ENCODE measurements at regions not wholly inside any gene's neighbourhood (a gene's known extent, or its start where the extent isn't known, plus 50 kb on each side); places are given as distances from the start of the nearest gene placed in this dataset.
A peak's percentile ranks its signal among the peaks of the same experiment; 100 is the strongest.

GRCh38 chrX:79515529-79515928, 148.4 kb upstream of the ITM2A start:
- TF ChIP-seq CTCF (IDR thresholded peaks at IDR 0.05; ENCODE audit: insufficient read depth, low read depth, low read length, missing control alignments), result no peak
- no peak for DNase-seq (ENCODE audit: low read depth)
- H3K4me3 ChIP-seq (ENCODE audit: low read length), result no peak overlapping the region

- no peak overlapping the region for H3K4me3 ChIP-seq (ENCODE audit: low read length)
- TF ChIP-seq CTCF (IDR thresholded peaks at IDR 0.05; ENCODE audit: insufficient read depth, low read depth, low read length, missing control alignments), result no peak
- DNase-seq (ENCODE audit: low read depth), result no peak
These were observed 144.7 kb upstream of the ITM2A start for GRCh38 chrX:79511799-79512198.

- peak; percentile 0 for DNase-seq (ENCODE audit: low read depth)
- H3K4me3 ChIP-seq (ENCODE audit: low read length), result no peak overlapping the region
- no peak for TF ChIP-seq CTCF (IDR thresholded peaks at IDR 0.05; ENCODE audit: insufficient read depth, low read depth, low read length, missing control alignments)
These were observed 138.9 kb upstream of the ITM2A start for GRCh38 chrX:79506001-79506400.

- no peak for DNase-seq (ENCODE audit: low read depth)
These were observed 115.6 kb upstream of the ITM2A start for GRCh38 chrX:79482686-79483085.

GRCh38 chrX:79477691-79478090, 110.6 kb upstream of the ITM2A start:
- H3K4me3 ChIP-seq (ENCODE audit: low read length), result no peak overlapping the region
- no peak for TF ChIP-seq CTCF (IDR thresholded peaks at IDR 0.05; ENCODE audit: insufficient read depth, low read depth, low read length, missing control alignments)
- DNase-seq (ENCODE audit: low read depth), result peak; percentile 4

More at GRCh38 chrX:79482686-79483085, 115.6 kb upstream of the ITM2A start:
- no peak for TF ChIP-seq CTCF (IDR thresholded peaks at IDR 0.05; ENCODE audit: insufficient read depth, low read depth, low read length, missing control alignments)
- no peak overlapping the region for H3K4me3 ChIP-seq (ENCODE audit: low read length)

GRCh38 chrX:79466636-79467035, 99.5 kb upstream of the ITM2A start:
- H3K4me3 ChIP-seq (ENCODE audit: low read length), result no peak overlapping the region

More at GRCh38 chrX:79466636-79467035, 99.5 kb upstream of the ITM2A start:
- TF ChIP-seq CTCF (IDR thresholded peaks at IDR 0.05; ENCODE audit: insufficient read depth, low read depth, low read length, missing control alignments), result no peak
- no peak for DNase-seq (ENCODE audit: low read depth)

Measured in epithelial cell of esophagus (primary cell).